Trophoblast cell (in vitro differentiated cells and primary cell): ENCODE measurements at regions not wholly inside any gene's neighbourhood (a gene's known extent, or its start where the extent isn't known, plus 50 kb on each side); places are given as distances from the start of the nearest gene placed in this dataset.

ENCODE experiments used
- DNase-seq, 2 donors: peaks; one replicate each; pipeline ENCODE4 v3.0.0-alpha.2; 2016
- H2AFZ ChIP-seq: 2 replicates; pipeline ENCODE4 v1.6.1; 2013; ENCODE audit warnings: low read length, moderate library complexity, mild to moderate bottlenecking; ENCODE audit not compliant: insufficient read depth, poor library complexity
- H2AK5ac ChIP-seq: 2 replicates; pipeline ENCODE4 v1.6.1; 2013; ENCODE audit warnings: mild to moderate bottlenecking, low read length
- H2BK120ac ChIP-seq: 2 replicates; pipeline ENCODE4 v1.6.1; 2013; ENCODE audit warnings: low read length, mild to moderate bottlenecking, moderate library complexity; ENCODE audit not compliant: insufficient read depth, poor library complexity
- H2BK12ac ChIP-seq: 2 replicates; pipeline ENCODE4 v1.6.1; 2013; ENCODE audit warnings: mild to moderate bottlenecking, low read length, moderate library complexity
- H2BK5ac ChIP-seq: 2 replicates; pipeline ENCODE4 v1.6.1; 2013; ENCODE audit warnings: low read length, low read depth, moderate library complexity, mild to moderate bottlenecking; ENCODE audit not compliant: poor library complexity
- H3K14ac ChIP-seq: 2 replicates; pipeline ENCODE4 v1.6.1; 2013; ENCODE audit warnings: mild to moderate bottlenecking, low read length
- H3K18ac ChIP-seq: 2 replicates; pipeline ENCODE4 v1.6.1; 2013; ENCODE audit warnings: mild to moderate bottlenecking, low read length
- H3K23ac ChIP-seq: 2 replicates; pipeline ENCODE4 v1.6.1; 2013; ENCODE audit warnings: low read length
- H3K27ac ChIP-seq: 2 replicates; pipeline ENCODE4 v1.5.1; 2013; ENCODE audit warnings: low read depth, mild to moderate bottlenecking, inconsistent platforms, low read length, moderate library complexity
- H3K27me3 ChIP-seq: 2 replicates; pipeline ENCODE4 v1.6.1; 2013; ENCODE audit warnings: inconsistent platforms, mild to moderate bottlenecking, low read length, moderate library complexity; ENCODE audit not compliant: insufficient read depth
- H3K36me3 ChIP-seq, 2 experiments: 1 replicate in 1 of 2; 2 replicates in 1 of 2; pipeline ENCODE4 v1.6.1; 2013; ENCODE audit warnings: low read length in 2 of 2, mild to moderate bottlenecking in 2 of 2, moderate library complexity in 1 of 2; ENCODE audit not compliant: insufficient read depth in 2 of 2, control insufficient read depth in 1 of 2
- H3K4ac ChIP-seq: 2 replicates; pipeline ENCODE4 v1.6.1; 2013; ENCODE audit warnings: low read depth, mild to moderate bottlenecking, low read length, moderate library complexity
- H3K4me1 ChIP-seq, 2 experiments: 1 replicate in 1 of 2; 2 replicates in 1 of 2; pipeline ENCODE4 v1.6.1; 2013; ENCODE audit warnings: low read length in 2 of 2, mild to moderate bottlenecking in 2 of 2, moderate library complexity in 1 of 2; ENCODE audit not compliant: insufficient read depth in 2 of 2, control insufficient read depth in 1 of 2
- H3K4me2 ChIP-seq: 2 replicates; pipeline ENCODE4 v1.6.1; 2013; ENCODE audit warnings: inconsistent platforms, mild to moderate bottlenecking, low read length, moderate library complexity
- H3K4me3 ChIP-seq: 2 replicates; pipeline ENCODE4 v1.5.1; 2013; ENCODE audit warnings: mild to moderate bottlenecking, low read depth, low read length, inconsistent platforms
- H3K79me1 ChIP-seq: one replicate; pipeline ENCODE4 v1.6.1; 2013; ENCODE audit warnings: low read length
- H3K79me2 ChIP-seq: 2 replicates; pipeline ENCODE4 v1.6.1; 2013; ENCODE audit warnings: low read length, mild to moderate bottlenecking; ENCODE audit not compliant: control insufficient read depth, insufficient read depth, poor library complexity
- H3K9ac ChIP-seq: 2 replicates; pipeline ENCODE4 v1.6.1; 2013; ENCODE audit warnings: mild to moderate bottlenecking, low read length
- H3K9me3 ChIP-seq: 2 replicates; pipeline ENCODE4 v1.6.1; 2013; ENCODE audit warnings: low read depth, mild to moderate bottlenecking, control low read depth, inconsistent platforms, low read length; ENCODE audit not compliant: insufficient read depth
- H4K12ac ChIP-seq: 2 replicates; pipeline ENCODE4 v1.6.1; 2013; ENCODE audit warnings: low read depth, mild to moderate bottlenecking, low read length, moderate library complexity
- H4K8ac ChIP-seq: 2 replicates; pipeline ENCODE4 v1.6.1; 2013; ENCODE audit warnings: low read depth, mild to moderate bottlenecking, low read length, moderate library complexity
- H4K91ac ChIP-seq: one replicate; pipeline ENCODE4 v1.6.1; 2013; ENCODE audit warnings: low read depth, mild to moderate bottlenecking, low read length, moderate library complexity
- WGBS: extraction: QIAGEN DNeasy Blood & Tissue Kit; methylation state at CpG from one replicate; pipeline ENCODE4 v1.1.7; 2013; ENCODE audit warnings: missing lambda C conversion rate; ENCODE audit not compliant: insufficient read length, insufficient coverage; ENCODE audit errors: extremely low coverage; 5-methylcytosine and 5-hydroxymethylcytosine counted together

DNA sequence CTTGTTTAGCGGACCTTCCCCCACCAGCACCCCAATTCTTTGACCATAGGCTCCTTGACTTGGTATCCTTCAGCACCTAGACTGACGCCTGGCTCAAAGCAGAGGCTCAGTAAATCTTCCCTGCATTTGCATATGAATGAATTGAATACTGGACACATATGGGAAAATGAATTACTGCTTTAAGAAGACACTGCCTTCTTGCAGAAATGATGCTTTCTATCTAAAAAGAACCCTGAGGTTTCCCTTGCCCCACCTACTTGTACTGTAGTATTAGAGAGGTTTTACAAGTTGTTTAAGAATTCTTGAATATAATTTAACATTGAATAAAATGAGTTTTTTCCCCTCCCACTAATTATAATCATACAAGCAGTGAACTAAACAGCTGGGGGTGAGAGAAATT lies 190.7 kb downstream of the SAMD5 start:
- H3K23ac ChIP-seq: no peak overlapping the region
- no peak overlapping the region for H4K12ac ChIP-seq
- H3K4me3 ChIP-seq: no peak overlapping the region
- no peak overlapping the region for H3K18ac ChIP-seq
- no peak overlapping the region for H2BK12ac ChIP-seq
- H4K91ac ChIP-seq: no peak overlapping the region
- no peak overlapping the region for H2AK5ac ChIP-seq
- no peaks in the 10 kb centered on the region for H3K9me3 ChIP-seq
- no peak overlapping the region for H3K27ac ChIP-seq
- WGBS: no CpG with 5 or more reads among the region's 2 CpGs
- no peak overlapping the region for H2BK5ac ChIP-seq
- H3K4me2 ChIP-seq: no peak overlapping the region
- no peaks in the 10 kb centered on the region for H3K27me3 ChIP-seq
- H4K8ac ChIP-seq: no peak overlapping the region
- H3K14ac ChIP-seq: no peak overlapping the region
- H2AFZ ChIP-seq: no peak overlapping the region
- no peak for DNase-seq
- no peak overlapping the region for H2BK120ac ChIP-seq
- H3K79me1 ChIP-seq: no peaks in the 10 kb centered on the region
- H3K79me2 ChIP-seq: no peaks in the 10 kb centered on the region
- no peak overlapping the region for H3K9ac ChIP-seq
- H3K36me3 ChIP-seq: no peaks in the 10 kb centered on the region
- no peaks in the 10 kb centered on the region for H3K4me1 ChIP-seq
- no peak overlapping the region for H3K4ac ChIP-seq

DNA sequence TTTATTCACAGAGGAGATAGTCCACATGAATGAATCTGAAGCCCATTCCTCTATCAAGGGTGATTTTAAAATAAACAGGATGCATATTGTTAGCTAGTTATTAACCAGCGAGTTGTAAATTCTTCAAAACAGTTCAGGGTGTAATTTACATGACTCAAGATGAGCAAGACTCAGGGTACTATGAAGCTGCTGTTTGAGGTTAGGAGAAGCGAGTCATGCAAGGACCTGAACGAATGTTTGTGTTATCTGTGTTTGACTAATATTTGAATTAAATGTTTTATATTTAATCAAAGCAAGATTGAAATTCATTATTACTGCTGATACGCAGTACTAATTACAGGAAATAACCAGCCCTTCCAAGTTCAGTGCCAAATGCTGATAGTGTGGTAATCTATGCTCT lies 191.1 kb downstream of the SAMD5 start:
- Histone ChIP-seq H3K79me1 (no peaks in the 10 kb centered on the region), H3K79me2 (no peaks in the 10 kb centered on the region), H3K4ac (no peak overlapping the region), H2BK5ac (no peak overlapping the region), H4K91ac (no peak overlapping the region), H3K18ac (no peak overlapping the region), H2AFZ (no peak overlapping the region), H4K8ac (no peak overlapping the region), H3K14ac (no peak overlapping the region), H3K9me3 (no peaks in the 10 kb centered on the region), H3K27ac (no peak overlapping the region), H4K12ac (no peak overlapping the region), H3K4me1 (no peaks in the 10 kb centered on the region), H3K9ac (no peak overlapping the region), H3K23ac (no peak overlapping the region), H3K4me2 (no peak overlapping the region), H2AK5ac (no peak overlapping the region), H2BK12ac (no peak overlapping the region), H2BK120ac (no peak overlapping the region), H3K4me3 (no peak overlapping the region), H3K27me3 (no peaks in the 10 kb centered on the region), H3K36me3 (no peaks in the 10 kb centered on the region)
- no CpG with 5 or more reads among the region's 4 CpGs for WGBS
- DNase-seq: no peak

DNA sequence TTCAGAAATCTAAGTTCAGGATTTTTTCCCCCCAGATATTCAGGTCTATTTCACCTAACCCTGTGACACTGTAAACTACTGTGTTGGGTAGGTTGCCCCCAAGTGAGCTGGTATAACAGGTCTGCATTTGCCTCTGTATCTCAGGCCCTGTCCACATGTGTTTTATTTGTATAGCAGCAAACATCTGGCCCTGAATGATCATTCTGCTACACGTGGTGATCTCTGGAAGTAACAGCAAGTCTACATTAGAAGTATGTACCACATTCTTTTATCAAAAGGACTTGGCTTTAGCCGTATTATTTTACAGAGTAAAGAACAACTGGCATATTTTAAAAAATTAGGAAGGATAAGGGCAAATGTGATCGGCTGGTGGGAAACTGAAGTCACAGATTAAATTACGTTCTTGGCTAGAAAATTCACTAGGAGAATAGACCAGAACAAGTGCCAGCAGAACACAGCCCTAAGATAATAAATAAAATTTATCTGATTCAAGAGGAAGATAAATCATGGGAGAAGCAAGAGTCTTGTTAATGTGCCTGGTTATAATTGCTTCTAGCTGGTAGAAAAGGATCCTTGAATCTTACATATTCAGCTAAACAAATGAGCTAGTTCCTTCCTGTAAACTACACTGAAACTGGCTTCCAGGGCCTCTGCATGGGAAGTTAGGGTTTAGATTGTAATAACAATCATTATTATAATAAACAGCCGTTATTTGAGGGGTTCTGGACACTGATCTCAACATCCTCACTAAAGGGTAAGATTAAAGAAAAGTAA lies 192.1 kb downstream of the SAMD5 start:
- Histone ChIP-seq H2AFZ (no peak overlapping the region), H2BK12ac (no peak overlapping the region), H3K9ac (no peak overlapping the region), H3K4me1 (no peaks in the 10 kb centered on the region), H3K9me3 (no peaks in the 10 kb centered on the region), H3K79me1 (no peaks in the 10 kb centered on the region), H3K36me3 (no peaks in the 10 kb centered on the region), H4K8ac (no peak overlapping the region), H2BK120ac (no peak overlapping the region), H3K27ac (no peak overlapping the region), H4K91ac (no peak overlapping the region), H3K4me3 (no peak overlapping the region), H4K12ac (no peak overlapping the region), H3K18ac (no peak overlapping the region), H3K4me2 (no peak overlapping the region), H3K23ac (no peak overlapping the region), H2BK5ac (no peak overlapping the region), H3K4ac (no peak overlapping the region), H2AK5ac (no peak overlapping the region), H3K79me2 (no peaks in the 10 kb centered on the region), H3K27me3 (no peaks in the 10 kb centered on the region), H3K14ac (no peak overlapping the region)
- DNase-seq: no peak
- WGBS: no CpG with 5 or more reads among the region's 5 CpGs

DNA sequence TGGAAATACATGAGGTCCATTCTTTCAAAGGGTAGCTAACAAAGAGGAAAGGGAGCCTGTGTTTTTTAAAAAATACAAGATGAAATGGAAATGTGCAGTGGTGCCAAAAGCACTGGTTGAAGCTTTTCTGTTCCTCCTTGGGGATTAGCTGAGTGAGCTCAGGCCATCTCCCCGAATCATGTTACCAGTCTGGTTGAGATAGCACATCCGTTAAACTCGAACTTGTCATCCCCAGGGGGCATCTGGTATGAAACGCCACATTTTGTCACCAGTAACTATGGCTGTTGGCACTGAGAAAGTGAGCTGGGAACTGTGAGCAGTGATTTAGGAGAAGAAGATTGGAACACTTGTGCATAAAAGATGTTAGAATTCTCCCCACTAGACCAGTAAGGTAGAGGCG lies 196.2 kb downstream of the SAMD5 start:
- H4K12ac ChIP-seq: peak overlapping the region; percentile 54
- no peaks in the 10 kb centered on the region for H3K79me1 ChIP-seq
- H3K27me3 ChIP-seq: no peaks in the 10 kb centered on the region
- no peaks in the 10 kb centered on the region for H3K9me3 ChIP-seq
- H3K18ac ChIP-seq: no peak overlapping the region
- H4K8ac ChIP-seq: no peak overlapping the region
- H2BK5ac ChIP-seq: no peak overlapping the region
- no peak overlapping the region for H3K23ac ChIP-seq
- H2AFZ ChIP-seq: no peak overlapping the region
- H3K4me3 ChIP-seq: no peak overlapping the region
- no CpG with 5 or more reads among the region's 5 CpGs for WGBS
- H2BK120ac ChIP-seq: no peak overlapping the region
- no peak overlapping the region for H2AK5ac ChIP-seq
- no peak overlapping the region for H3K14ac ChIP-seq
- DNase-seq: no peak
- H3K9ac ChIP-seq: no peak overlapping the region
- H3K4me1 ChIP-seq: no peaks in the 10 kb centered on the region
- no peak overlapping the region for H3K4ac ChIP-seq
- no peak overlapping the region for H3K27ac ChIP-seq
- H3K36me3 ChIP-seq: no peaks in the 10 kb centered on the region
- H2BK12ac ChIP-seq: no peak overlapping the region
- H3K79me2 ChIP-seq: no peaks in the 10 kb centered on the region
- no peak overlapping the region for H3K4me2 ChIP-seq
- no peak overlapping the region for H4K91ac ChIP-seq
